Suprapubic skin (tissue), 4 donors: ENCODE measurements at regions not wholly inside any gene's neighbourhood (a gene's known extent, or its start where the extent isn't known, plus 50 kb on each side); places are given as distances from the start of the nearest gene placed in this dataset.
A peak's percentile ranks its signal among the peaks of the same experiment; 100 is the strongest.

ENCODE experiments used
- DNase-seq, 2 donors: peaks; one replicate each; pipeline ENCODE4 v3.0.0-alpha.2; 2019; ENCODE audit warnings: low spot score in 2 of 2
- H3K27ac ChIP-seq: fragments of 200-600 bp; sonication (generic); one replicate; pipeline ENCODE4 v1.5.1; 2019
- H3K27me3 ChIP-seq: fragments of 200-600 bp; sonication (generic); one replicate; pipeline ENCODE4 v1.5.1; 2019
- H3K36me3 ChIP-seq: fragments of 200-600 bp; sonication (generic); one replicate; pipeline ENCODE4 v1.5.1; 2019
- H3K4me1 ChIP-seq: fragments of 200-600 bp; sonication (generic); one replicate; pipeline ENCODE4 v1.5.1; 2019
- H3K4me3 ChIP-seq: fragments of 200-600 bp; sonication (generic); one replicate; pipeline ENCODE4 v1.5.1; 2019; ENCODE audit warnings: mild to moderate bottlenecking
- H3K9me3 ChIP-seq: fragments of 200-600 bp; sonication (generic); one replicate; pipeline ENCODE4 v1.5.1; 2019
- EP300 ChIP-seq: sonication (generic); formaldehyde crosslinking; IDR thresholded peaks from one replicate; pipeline ENCODE4 v1.6.1; 2017; ENCODE audit warnings: antibody characterized with exemption
- POLR2A ChIP-seq, 2 donors: fragments of 450-650 bp; IDR thresholded peaks; one replicate each; pipeline ENCODE4 v1.6.1; 2017; ENCODE audit warnings: antibody characterized with exemption in 2 of 2, mild to moderate bottlenecking in 2 of 2, moderate library complexity in 2 of 2
- POLR2AphosphoS5 ChIP-seq, 3 donors: sonication (generic); formaldehyde crosslinking; IDR thresholded peaks; one replicate each; pipeline ENCODE4 v1.6.1; 2017; ENCODE audit warnings: antibody characterized with exemption in 3 of 3
- WGBS: methylation state at CpG from one replicate; pipeline ENCODE4 v1.1.5; 2018; 5-methylcytosine and 5-hydroxymethylcytosine counted together
- TF ChIP-seq, protein P1 (sequence below), 2 donors: fragments of 200-600 bp in 1 of 2; fragments of 450-650 bp in 1 of 2; sonication (generic) in 1 of 2; IDR thresholded peaks; one replicate each; pipeline ENCODE4 v1.5.1; 2016 to 2019; ENCODE audit warnings: antibody characterized with exemption in 2 of 2, mild to moderate bottlenecking in 1 of 2, moderate library complexity in 1 of 2

DNA sequence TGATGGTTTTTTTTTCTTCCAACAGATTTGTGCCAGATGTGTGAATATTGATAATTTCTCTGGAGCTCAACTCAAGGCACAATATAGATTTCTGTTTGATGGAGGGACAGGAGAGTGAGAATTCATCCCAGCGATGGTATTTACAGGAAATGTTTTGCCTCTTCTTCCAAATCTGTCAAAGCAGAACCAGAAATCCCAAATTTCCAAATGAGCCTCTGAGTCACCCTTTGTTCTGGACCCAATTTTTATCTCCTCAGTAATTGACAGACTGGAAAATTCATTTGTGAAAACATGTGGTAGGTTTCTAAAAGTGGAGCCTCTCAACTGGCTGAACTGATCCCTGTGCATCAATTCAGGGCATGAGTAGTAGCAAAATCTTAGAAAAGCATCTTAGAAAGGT is 223.2 kb upstream of the TSHZ2 start:
- DNase-seq, result no peak
- Histone ChIP-seq H3K4me3 (no peak overlapping the region), H3K27me3 (no peaks in the 10 kb centered on the region), H3K9me3 (no peaks in the 10 kb centered on the region), H3K4me1 (peaks cover 10% of the 10 kb centered on the region), H3K36me3 (no peaks in the 10 kb centered on the region), H3K27ac (peak overlapping the region; percentile 61)
- 55% methylated on average over 1 of the region's 1 CpG for WGBS
- TF ChIP-seq, protein P1, sequence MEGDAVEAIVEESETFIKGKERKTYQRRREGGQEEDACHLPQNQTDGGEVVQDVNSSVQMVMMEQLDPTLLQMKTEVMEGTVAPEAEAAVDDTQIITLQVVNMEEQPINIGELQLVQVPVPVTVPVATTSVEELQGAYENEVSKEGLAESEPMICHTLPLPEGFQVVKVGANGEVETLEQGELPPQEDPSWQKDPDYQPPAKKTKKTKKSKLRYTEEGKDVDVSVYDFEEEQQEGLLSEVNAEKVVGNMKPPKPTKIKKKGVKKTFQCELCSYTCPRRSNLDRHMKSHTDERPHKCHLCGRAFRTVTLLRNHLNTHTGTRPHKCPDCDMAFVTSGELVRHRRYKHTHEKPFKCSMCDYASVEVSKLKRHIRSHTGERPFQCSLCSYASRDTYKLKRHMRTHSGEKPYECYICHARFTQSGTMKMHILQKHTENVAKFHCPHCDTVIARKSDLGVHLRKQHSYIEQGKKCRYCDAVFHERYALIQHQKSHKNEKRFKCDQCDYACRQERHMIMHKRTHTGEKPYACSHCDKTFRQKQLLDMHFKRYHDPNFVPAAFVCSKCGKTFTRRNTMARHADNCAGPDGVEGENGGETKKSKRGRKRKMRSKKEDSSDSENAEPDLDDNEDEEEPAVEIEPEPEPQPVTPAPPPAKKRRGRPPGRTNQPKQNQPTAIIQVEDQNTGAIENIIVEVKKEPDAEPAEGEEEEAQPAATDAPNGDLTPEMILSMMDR (IDR thresholded peaks at IDR 0.05), result no peak
- TF ChIP-seq EP300, result no peak
- TF ChIP-seq POLR2A (IDR thresholded peaks at IDR 0.05), result no peak
- TF ChIP-seq POLR2AphosphoS5 (IDR thresholded peaks at IDR 0.05), result no peak

DNA sequence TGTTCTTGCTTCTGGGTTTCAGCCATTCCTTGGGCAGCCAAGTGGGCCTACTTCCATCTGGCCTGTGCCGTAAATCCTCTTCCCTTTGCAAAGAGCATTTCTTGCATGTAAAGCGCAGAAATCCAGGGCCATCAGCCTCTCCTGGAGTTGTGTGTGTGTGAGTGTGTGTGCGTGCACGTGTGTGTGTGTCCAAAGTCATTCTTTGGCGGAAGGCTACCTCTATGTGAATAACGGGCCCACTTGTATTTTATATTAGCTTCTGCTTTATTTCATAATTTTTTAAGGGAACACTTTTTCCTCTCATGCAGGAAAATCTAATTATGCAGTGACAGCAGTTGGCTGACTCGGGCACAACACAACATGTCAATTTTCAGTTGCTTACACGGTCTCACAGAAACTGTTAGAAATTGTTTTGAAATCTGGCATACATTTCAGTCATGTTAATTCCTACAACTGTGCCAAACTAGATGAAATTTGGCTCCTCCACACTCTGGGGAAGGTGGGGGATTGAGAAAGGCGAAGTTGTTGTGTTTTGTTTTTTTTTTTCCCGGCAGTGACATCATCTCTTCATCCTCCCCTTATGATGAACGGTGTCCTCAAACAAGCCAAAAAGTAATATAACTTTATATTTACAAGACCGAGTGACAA is 223.7 kb upstream of the TSHZ2 start:
- peak overlapping the region; percentile 61 for H3K27ac ChIP-seq
- DNase-seq, result peak in 1 of 2 donors; percentile 62
- WGBS, result 56% methylated on average over 12 of the region's 12 CpGs

DNA sequence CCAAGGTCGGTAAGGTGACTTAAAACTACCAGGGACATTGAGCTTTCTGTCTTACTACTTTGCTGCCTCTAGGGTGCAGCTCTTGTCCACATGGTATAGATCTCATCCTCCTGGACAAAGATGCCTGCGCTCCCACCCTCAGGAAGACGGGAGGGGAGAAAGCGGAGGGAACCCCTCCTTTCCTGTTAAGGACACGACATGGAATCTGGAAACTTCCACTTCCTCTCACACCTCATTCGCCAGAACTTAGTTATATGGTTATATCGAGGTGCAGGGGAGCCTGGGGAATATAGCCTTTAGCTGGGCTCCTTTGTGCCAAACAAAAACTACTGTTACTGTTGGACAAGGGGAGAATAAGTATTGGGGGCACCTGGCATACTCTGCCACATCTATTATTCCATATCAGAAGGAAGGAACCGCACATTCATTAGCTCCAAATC is 224.3 kb upstream of the TSHZ2 start:
- H3K4me3 ChIP-seq, result no peak overlapping the region
- H3K9me3 ChIP-seq, result no peaks in the 10 kb centered on the region
- H3K27ac ChIP-seq, result peak overlapping the region; percentile 1
- no peak for TF ChIP-seq EP300
- TF ChIP-seq, protein P1 (IDR thresholded peaks at IDR 0.05), result peak in 1 of 2 donors; percentile 9
- DNase-seq, result no peak
- WGBS, result 43% methylated on average over 8 of the region's 8 CpGs
- no peaks in the 10 kb centered on the region for H3K27me3 ChIP-seq
- peaks cover 10% of the 10 kb centered on the region for H3K4me1 ChIP-seq
- no peaks in the 10 kb centered on the region for H3K36me3 ChIP-seq

More for the DNA sequence above, 223.7 kb upstream of the TSHZ2 start:
- Histone ChIP-seq H3K9me3 (no peaks in the 10 kb centered on the region), H3K4me3 (no peak overlapping the region), H3K27me3 (no peaks in the 10 kb centered on the region), H3K4me1 (peaks cover 10% of the 10 kb centered on the region), H3K36me3 (no peaks in the 10 kb centered on the region)
- TF ChIP-seq POLR2AphosphoS5 (IDR thresholded peaks at IDR 0.05), result peak in 1 of 3 donors; percentile 47
- TF ChIP-seq, protein P1 (IDR thresholded peaks at IDR 0.05), result no peak

DNA sequence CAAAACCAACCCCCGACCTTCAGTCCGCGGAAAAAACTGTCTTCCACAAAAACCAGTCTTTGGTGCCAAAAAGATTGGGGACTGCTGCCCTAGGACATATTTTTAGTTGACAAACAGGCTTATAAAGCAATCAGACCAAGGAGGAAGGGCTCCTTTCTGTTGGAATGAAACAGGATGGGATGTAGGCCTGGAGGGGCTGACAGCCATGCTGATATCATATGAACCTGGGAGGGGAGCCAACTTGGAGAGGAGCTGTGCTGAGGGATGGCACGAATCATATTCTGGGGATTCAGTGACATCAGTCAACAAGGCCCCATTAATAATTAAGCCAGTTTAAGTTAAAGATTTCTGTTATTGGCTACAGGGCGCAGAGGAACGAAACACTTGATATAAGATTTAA is 225.4 kb upstream of the TSHZ2 start:
- TF ChIP-seq POLR2A (IDR thresholded peaks at IDR 0.05), result no peak
- TF ChIP-seq, protein P1 (IDR thresholded peaks at IDR 0.05), result no peak
- no peak for TF ChIP-seq EP300
- no peak for TF ChIP-seq POLR2AphosphoS5 (IDR thresholded peaks at IDR 0.05)
- Histone ChIP-seq H3K27me3 (no peaks in the 10 kb centered on the region), H3K4me3 (no peak overlapping the region), H3K36me3 (no peaks in the 10 kb centered on the region), H3K27ac (no peak overlapping the region), H3K9me3 (no peaks in the 10 kb centered on the region), H3K4me1 (peaks cover 10% of the 10 kb centered on the region)
- 88% methylated on average over 6 of the region's 6 CpGs for WGBS
- no peak for DNase-seq

DNA sequence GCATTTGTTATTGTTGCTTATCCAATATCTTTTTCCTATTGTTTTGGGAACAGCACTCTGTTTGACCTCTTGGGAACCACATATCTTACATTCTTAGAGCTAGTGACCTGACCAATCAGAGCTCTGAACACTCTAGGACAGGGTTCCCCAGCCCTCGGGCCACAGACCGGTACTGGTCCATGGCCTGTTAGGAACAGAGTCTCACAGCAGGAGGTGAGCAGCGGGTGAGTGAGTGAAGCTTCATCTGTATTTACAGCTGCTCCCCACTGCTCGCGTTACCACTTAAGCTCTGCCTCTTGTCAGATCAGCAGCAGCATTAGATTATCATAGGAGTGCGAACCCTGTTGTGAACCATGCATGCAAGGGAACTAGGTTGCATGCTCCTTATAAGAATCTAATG is 226.0 kb upstream of the TSHZ2 start:
- H3K27me3 ChIP-seq, result no peaks in the 10 kb centered on the region
- DNase-seq, result no peak
- H3K9me3 ChIP-seq, result no peaks in the 10 kb centered on the region
- H3K4me3 ChIP-seq, result no peak overlapping the region
- peaks cover 10% of the 10 kb centered on the region for H3K4me1 ChIP-seq
- WGBS, result 91% methylated on average over 6 of the region's 6 CpGs
- TF ChIP-seq POLR2A (IDR thresholded peaks at IDR 0.05) (no peak), POLR2AphosphoS5 (IDR thresholded peaks at IDR 0.05) (no peak), EP300 (no peak)
- TF ChIP-seq, protein P1 (IDR thresholded peaks at IDR 0.05), result no peak
- H3K27ac ChIP-seq, result no peak overlapping the region
- H3K36me3 ChIP-seq, result no peaks in the 10 kb centered on the region
